ENCODE measurements at regions not wholly inside any gene's neighbourhood (a gene's known extent, or its start where the extent isn't known, plus 50 kb on each side); places are given as distances from the start of the nearest gene placed in this dataset.
A peak's percentile ranks its signal among the peaks of the same experiment; 100 is the strongest.
"Not testable (repeated sequence)": the region's sequence is repeated elsewhere in the genome, so short reads cannot be mapped to it uniquely, and the experiment has no call there.

DNA sequence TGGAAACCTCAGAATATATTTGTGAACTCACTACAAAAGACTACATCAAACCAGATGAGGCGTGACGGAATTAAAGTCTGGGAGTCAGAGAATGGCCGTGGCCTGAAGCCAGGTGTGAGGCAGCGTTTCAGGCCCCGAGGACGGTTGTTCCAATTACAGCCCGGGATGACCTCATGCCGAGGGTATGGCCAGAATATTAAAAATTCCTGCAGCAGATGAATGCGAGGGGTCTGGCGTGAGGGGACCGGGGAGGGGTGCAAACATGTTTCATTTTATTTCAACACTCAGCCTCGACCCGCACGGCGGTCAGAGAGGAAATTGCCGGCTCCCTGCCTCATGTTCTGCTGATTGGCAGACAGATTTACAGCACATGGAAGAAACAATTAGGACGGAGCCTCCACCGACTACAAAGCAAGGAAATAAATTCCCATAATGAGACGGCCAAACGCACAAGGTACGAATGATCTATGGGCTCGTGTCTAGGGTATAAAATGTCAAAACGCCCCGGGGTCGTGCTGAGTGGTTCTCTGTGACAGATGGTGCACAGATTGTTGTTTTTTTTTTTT lies 289.7 kb downstream of the SHOX start:
- H3K9me3 Mint-ChIP-seq, result no peaks in the 10 kb centered on the region
- H3K4me1 Mint-ChIP-seq, result peaks cover 12% of the 10 kb centered on the region
- DNase-seq, result peak; percentile 43
- peak overlapping the region; percentile 17 for H3K4me3 Mint-ChIP-seq
- H3K27me3 Mint-ChIP-seq (ENCODE audit: low read depth, poor library complexity), result peaks cover 17% of the 10 kb centered on the region
- TF ChIP-seq, protein P1, sequence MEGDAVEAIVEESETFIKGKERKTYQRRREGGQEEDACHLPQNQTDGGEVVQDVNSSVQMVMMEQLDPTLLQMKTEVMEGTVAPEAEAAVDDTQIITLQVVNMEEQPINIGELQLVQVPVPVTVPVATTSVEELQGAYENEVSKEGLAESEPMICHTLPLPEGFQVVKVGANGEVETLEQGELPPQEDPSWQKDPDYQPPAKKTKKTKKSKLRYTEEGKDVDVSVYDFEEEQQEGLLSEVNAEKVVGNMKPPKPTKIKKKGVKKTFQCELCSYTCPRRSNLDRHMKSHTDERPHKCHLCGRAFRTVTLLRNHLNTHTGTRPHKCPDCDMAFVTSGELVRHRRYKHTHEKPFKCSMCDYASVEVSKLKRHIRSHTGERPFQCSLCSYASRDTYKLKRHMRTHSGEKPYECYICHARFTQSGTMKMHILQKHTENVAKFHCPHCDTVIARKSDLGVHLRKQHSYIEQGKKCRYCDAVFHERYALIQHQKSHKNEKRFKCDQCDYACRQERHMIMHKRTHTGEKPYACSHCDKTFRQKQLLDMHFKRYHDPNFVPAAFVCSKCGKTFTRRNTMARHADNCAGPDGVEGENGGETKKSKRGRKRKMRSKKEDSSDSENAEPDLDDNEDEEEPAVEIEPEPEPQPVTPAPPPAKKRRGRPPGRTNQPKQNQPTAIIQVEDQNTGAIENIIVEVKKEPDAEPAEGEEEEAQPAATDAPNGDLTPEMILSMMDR (IDR thresholded peaks at IDR 0.05), result no peak
- peak overlapping the region; percentile 89 for H3K27ac Mint-ChIP-seq
- no peaks in the 10 kb centered on the region for H3K36me3 Mint-ChIP-seq (ENCODE audit: low read depth)

DNA sequence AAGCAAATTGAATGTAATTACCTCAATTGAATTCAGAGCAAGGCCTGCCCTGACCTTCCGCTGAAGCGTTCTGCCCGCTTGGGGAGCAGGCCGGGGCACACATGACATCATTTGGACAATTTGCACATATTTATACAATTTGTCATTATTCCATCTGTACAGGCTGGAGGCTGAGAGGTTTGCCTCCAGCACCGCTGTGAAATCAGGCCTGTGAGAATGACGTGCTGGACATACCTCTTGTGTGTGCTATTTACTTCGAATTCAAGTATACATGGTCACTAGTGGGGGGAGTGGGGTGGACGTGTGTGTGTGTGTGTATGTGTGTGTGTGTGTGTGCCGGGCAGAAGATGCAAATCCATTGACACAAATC lies 285.6 kb downstream of the SHOX start:
- Mint-ChIP-seq H3K36me3 (ENCODE audit: low read depth) (no peaks in the 10 kb centered on the region), H3K9me3 (no peaks in the 10 kb centered on the region), H3K4me3 (no peak overlapping the region), H3K27me3 (ENCODE audit: low read depth, poor library complexity) (peaks cover 16% of the 10 kb centered on the region), H3K4me1 (peaks cover 21% of the 10 kb centered on the region), H3K27ac (no peak overlapping the region)
- TF ChIP-seq, protein P1 (IDR thresholded peaks at IDR 0.05), result no peak
- DNase-seq, result no peak

DNA sequence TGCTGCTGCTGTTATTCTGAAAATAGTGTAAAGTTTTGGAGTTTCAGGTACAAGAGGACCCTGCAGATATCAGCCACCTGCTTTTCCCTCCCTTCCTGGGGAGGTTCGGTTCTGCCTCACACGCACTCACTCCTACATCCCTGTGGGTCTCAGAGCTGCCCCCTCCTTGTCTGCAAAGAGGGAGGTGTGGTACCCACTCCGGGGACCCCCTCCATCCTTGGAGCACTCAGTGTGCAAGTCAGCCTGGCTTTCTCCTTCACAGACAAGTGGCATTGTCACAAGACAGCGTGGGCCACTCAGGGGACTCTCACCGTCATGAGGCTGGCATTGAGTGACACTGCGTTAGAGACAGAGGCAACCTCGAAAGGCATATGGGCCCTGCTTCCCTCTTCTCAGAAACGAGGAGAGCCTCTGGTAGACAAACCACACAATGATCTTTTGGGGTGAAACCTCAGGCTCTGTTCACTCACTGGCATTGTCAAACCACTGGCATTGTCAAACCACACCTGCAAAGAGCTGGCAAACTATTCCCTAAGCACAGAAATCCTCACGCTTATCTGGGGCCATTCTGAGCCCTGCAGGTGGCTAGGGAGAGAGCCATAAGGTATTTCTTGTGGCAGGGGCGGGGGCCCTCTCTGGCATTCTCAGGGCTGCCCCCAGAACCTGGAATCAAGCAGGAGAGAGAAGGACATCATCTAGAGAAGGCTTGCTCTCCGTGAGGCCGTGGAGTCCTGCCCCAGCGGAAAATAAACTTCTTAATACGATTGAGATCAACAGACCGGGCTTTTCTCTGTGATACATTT lies 285.0 kb downstream of the SHOX start:
- DNase-seq, result no peak
- H3K4me1 Mint-ChIP-seq, result peaks cover 20% of the 10 kb centered on the region
- H3K4me3 Mint-ChIP-seq, result no peak overlapping the region
- peaks cover 16% of the 10 kb centered on the region for H3K27me3 Mint-ChIP-seq (ENCODE audit: low read depth, poor library complexity)
- H3K9me3 Mint-ChIP-seq, result no peaks in the 10 kb centered on the region
- no peaks in the 10 kb centered on the region for H3K36me3 Mint-ChIP-seq (ENCODE audit: low read depth)
- H3K27ac Mint-ChIP-seq, result no peak overlapping the region
- TF ChIP-seq, protein P1 (IDR thresholded peaks at IDR 0.05), result no peak

DNA sequence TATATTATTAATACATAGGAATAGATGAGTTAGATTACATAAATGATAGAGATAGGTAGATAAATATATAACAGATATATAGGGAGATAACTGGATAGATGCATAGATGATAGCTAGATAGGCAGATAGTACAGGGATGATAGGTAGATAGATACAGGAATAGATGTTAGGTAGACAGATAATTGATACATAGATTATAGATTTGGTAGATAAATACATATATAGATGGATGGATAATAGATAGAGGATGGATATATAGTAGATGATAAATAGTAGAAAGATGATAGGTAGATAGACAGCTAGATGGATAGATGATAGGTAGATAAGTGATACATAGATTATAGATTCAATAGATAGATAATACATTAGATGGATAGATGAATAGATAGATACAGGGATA lies 283.6 kb downstream of the SHOX start:
- H3K4me1 Mint-ChIP-seq, result peaks cover 8% of the 10 kb centered on the region
- H3K4me3 Mint-ChIP-seq, result no peak overlapping the region
- H3K36me3 Mint-ChIP-seq (ENCODE audit: low read depth), result no peaks in the 10 kb centered on the region
- H3K27ac Mint-ChIP-seq, result no peak overlapping the region
- peaks cover 16% of the 10 kb centered on the region for H3K27me3 Mint-ChIP-seq (ENCODE audit: low read depth, poor library complexity)
- H3K9me3 Mint-ChIP-seq, result peaks cover 2% of the 10 kb centered on the region
- TF ChIP-seq, protein P1 (IDR thresholded peaks at IDR 0.05), result no peak
- no peak for DNase-seq

DNA sequence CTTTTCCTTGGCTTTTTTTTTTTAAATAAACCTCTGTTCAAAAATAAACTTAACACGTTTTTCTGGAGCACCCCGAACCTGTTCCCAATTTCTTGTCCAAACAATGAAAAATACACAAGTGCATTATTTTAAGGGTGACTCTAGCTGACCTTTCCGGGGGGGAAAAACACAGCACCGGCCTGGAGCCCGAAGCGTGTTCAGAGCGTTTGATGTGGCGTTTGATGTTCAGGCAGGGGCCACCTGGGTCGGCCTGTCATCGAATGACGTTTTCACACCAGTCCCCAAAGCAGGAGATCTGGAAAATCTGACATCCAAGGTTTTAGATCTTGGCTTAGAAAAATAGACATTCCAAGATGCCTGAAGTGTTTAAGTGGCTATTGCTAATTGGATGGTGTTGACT lies 282.1 kb downstream of the SHOX start:
- H3K4me3 Mint-ChIP-seq, result no peak overlapping the region
- TF ChIP-seq, protein P1 (IDR thresholded peaks at IDR 0.05), result no peak
- peaks cover 23% of the 10 kb centered on the region for H3K27me3 Mint-ChIP-seq (ENCODE audit: low read depth, poor library complexity)
- H3K27ac Mint-ChIP-seq, result peak overlapping the region; percentile 13
- H3K36me3 Mint-ChIP-seq (ENCODE audit: low read depth), result no peaks in the 10 kb centered on the region
- peaks cover 5% of the 10 kb centered on the region for H3K9me3 Mint-ChIP-seq
- no peak for DNase-seq
- peaks cover 8% of the 10 kb centered on the region for H3K4me1 Mint-ChIP-seq

DNA sequence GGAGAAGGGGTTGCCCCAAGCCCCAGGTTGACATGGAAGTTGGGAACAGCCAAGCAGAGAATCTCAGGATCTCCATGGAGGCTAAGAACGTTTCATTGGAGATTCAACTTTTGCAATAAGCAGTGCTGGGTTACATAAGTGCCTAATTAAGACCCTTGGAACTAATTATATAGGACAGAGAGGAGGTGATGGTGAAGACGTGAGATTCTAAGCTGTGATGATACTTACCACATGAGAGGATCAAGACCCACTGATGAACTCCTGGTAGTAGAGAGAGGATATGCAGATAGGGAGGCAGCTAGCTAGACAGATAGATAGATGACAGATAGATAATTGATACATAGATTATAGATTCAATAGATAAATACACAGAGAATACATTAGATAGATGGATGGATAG lies 278.5 kb downstream of the SHOX start:
- H3K27me3 Mint-ChIP-seq (ENCODE audit: low read depth, poor library complexity); H3K4me3 Mint-ChIP-seq; H3K9me3 Mint-ChIP-seq; H3K36me3 Mint-ChIP-seq (ENCODE audit: low read depth); DNase-seq; H3K27ac Mint-ChIP-seq: not testable (repeated sequence)
- peaks cover 17% of the 10 kb centered on the region for H3K4me1 Mint-ChIP-seq
